IMR-90 (cell line): ENCODE measurements at regions not wholly inside any gene's neighbourhood (a gene's known extent, or its start where the extent isn't known, plus 50 kb on each side); places are given as distances from the start of the nearest gene placed in this dataset.
"Not testable (repeated sequence)": the region's sequence is repeated elsewhere in the genome, so short reads cannot be mapped to it uniquely, and the experiment has no call there.

Source experiments
- ATAC-seq: fragments of 200-7000 bp; cut with Tn5 transposase; 2 replicates; pipeline ENCODE4 v1.9.1; 2020; ENCODE audit warnings: low read depth, mild to moderate bottlenecking, moderate library complexity
- BruUV-seq: library from RNA; stranded (reverse); fragments of 400-500 nt; replicated peaks from 2 replicates; lab custom pipeline; 2021; lab: Mats Ljungman, UMichigan
- CTCF ChIA-PET: fragments of 300-600 bp; formaldehyde crosslinking; extraction: SDS; loops from one replicate; lab custom pipeline; 2021; ENCODE audit warnings: antibody characterized with exemption; lab: Yijun Ruan, JAX
- POLR2A ChIA-PET: fragments of 300-600 bp; sonication (Branson Sonifier 250); formaldehyde crosslinking; loops from one replicate; lab custom pipeline; 2022; ENCODE audit warnings: antibody characterized with exemption; ENCODE audit not compliant: unreplicated experiment; lab: Charles Lee
- DNase-seq: peaks from one replicate; pipeline ENCODE4 v3.0.0; 2013
- H2AFZ ChIP-seq: replicated peaks from 2 replicates; pipeline ENCODE3; 2013; ENCODE audit warnings: low read length, mild to moderate bottlenecking; ENCODE audit not compliant: poor library complexity
- H2AK5ac ChIP-seq: 2 replicates; pipeline ENCODE4 v1.6.1; 2013; ENCODE audit warnings: low read depth, low read length, inconsistent platforms
- H2AK9ac ChIP-seq: replicated peaks from 2 replicates; pipeline ENCODE3; 2013; ENCODE audit warnings: mild to moderate bottlenecking, low read depth, low read length, moderate library complexity; ENCODE audit not compliant: poor library complexity
- H2BK120ac ChIP-seq: 2 replicates; pipeline ENCODE4 v1.6.1; 2013; ENCODE audit warnings: low read depth, low read length, inconsistent platforms
- H2BK15ac ChIP-seq: 3 replicates; pipeline ENCODE4 v1.6.1; 2013; ENCODE audit warnings: low read depth, low read length, inconsistent platforms
- H2BK20ac ChIP-seq: 2 replicates; pipeline ENCODE4 v1.6.1; 2013; ENCODE audit warnings: low read depth, mild to moderate bottlenecking, inconsistent platforms, low read length, moderate library complexity
- H2BK5ac ChIP-seq: 2 replicates; pipeline ENCODE4 v1.6.1; 2013; ENCODE audit warnings: mild to moderate bottlenecking, low read depth, low read length, inconsistent platforms; ENCODE audit not compliant: poor library complexity, severe bottlenecking
- H3K14ac ChIP-seq: replicated peaks from 2 replicates; pipeline ENCODE4 v1.6.1; 2013; ENCODE audit warnings: low read depth, low read length, inconsistent platforms
- H3K18ac ChIP-seq: 2 replicates; pipeline ENCODE4 v1.6.1; 2013; ENCODE audit warnings: low read depth, low read length, control low read depth
- H3K23ac ChIP-seq: 2 replicates; pipeline ENCODE4 v1.6.1; 2013; ENCODE audit warnings: low read depth, low read length, inconsistent platforms
- H3K27ac ChIP-seq: 2 replicates; pipeline ENCODE4 v1.5.1; 2013; ENCODE audit warnings: mild to moderate bottlenecking, control low read depth, low read length; ENCODE audit not compliant: insufficient read depth
- H3K27me3 ChIP-seq: 2 replicates; pipeline ENCODE4 v1.6.1; 2013; ENCODE audit warnings: low read length; ENCODE audit not compliant: control insufficient read depth, insufficient read depth
- H3K36me3 ChIP-seq: 2 replicates; pipeline ENCODE4 v1.6.1; 2013; ENCODE audit warnings: low read length, mixed read lengths; ENCODE audit not compliant: control insufficient read depth, insufficient read depth
- H3K4ac ChIP-seq: 2 replicates; pipeline ENCODE4 v1.6.1; 2013; ENCODE audit warnings: low read depth, low read length, inconsistent platforms
- H3K4me1 ChIP-seq: 2 replicates; pipeline ENCODE4 v1.6.1; 2013; ENCODE audit warnings: low read length, mixed read lengths; ENCODE audit not compliant: control insufficient read depth, insufficient read depth
- H3K4me2 ChIP-seq: 2 replicates; pipeline ENCODE4 v1.6.1; 2013; ENCODE audit warnings: low read depth, mild to moderate bottlenecking, control low read depth, low read length, moderate library complexity
- H3K4me3 ChIP-seq: 2 replicates; pipeline ENCODE4 v1.5.1; 2013; ENCODE audit warnings: low read depth, mild to moderate bottlenecking, control low read depth, low read length, moderate library complexity; ENCODE audit not compliant: insufficient read depth
- H3K56ac ChIP-seq: 2 replicates; pipeline ENCODE4 v1.6.1; 2013; ENCODE audit warnings: low read length, inconsistent platforms; ENCODE audit not compliant: insufficient read depth; ENCODE audit errors: extremely low read depth
- H3K79me1 ChIP-seq, 2 experiments: 2 replicates each; pipeline ENCODE4 v1.6.1; 2013; ENCODE audit warnings: low read length in 2 of 2, inconsistent platforms in 1 of 2, low read depth in 1 of 2
- H3K9ac ChIP-seq: 2 replicates; pipeline ENCODE4 v1.6.1; 2013; ENCODE audit warnings: low read depth, low read length, control low read depth
- H3K9me1 ChIP-seq: 2 replicates; pipeline ENCODE4 v1.6.1; 2013; ENCODE audit warnings: low read length, inconsistent platforms; ENCODE audit not compliant: insufficient read depth
- H3K9me3 ChIP-seq: 2 replicates; pipeline ENCODE4 v1.6.1; 2013; ENCODE audit warnings: low read length; ENCODE audit not compliant: control insufficient read depth, insufficient read depth
- H4K20me1 ChIP-seq: 2 replicates; pipeline ENCODE4 v1.6.1; 2013; ENCODE audit warnings: low read length, inconsistent platforms; ENCODE audit not compliant: insufficient read depth
- H4K5ac ChIP-seq: 2 replicates; pipeline ENCODE4 v1.6.1; 2013; ENCODE audit warnings: mild to moderate bottlenecking, low read depth, low read length, control low read depth
- H4K8ac ChIP-seq, 2 experiments: 2 replicates each; pipeline ENCODE4 v1.6.1; 2013; ENCODE audit warnings: low read depth in 2 of 2, low read length in 2 of 2, control low read depth in 1 of 2, inconsistent platforms in 1 of 2
- H4K91ac ChIP-seq: 2 replicates; pipeline ENCODE4 v1.6.1; 2013; ENCODE audit warnings: low read depth, low read length, inconsistent platforms; ENCODE audit not compliant: insufficient read depth
- CEBPB ChIP-seq: IDR thresholded peaks from 2 replicates; pipeline ENCODE4 v1.6.1; 2012; ENCODE audit warnings: low read depth, low read length, improper control_type of control experiment
- CHD1 ChIP-seq: IDR thresholded peaks from 2 replicates; pipeline ENCODE4 v1.6.1; 2012; ENCODE audit warnings: low read depth, low read length, improper control_type of control experiment
- FOS ChIP-seq: fragments of 150-350 bp; IDR thresholded peaks from 2 replicates; pipeline ENCODE4 v1.6.1; 2016; ENCODE audit warnings: low read depth, low read length
- MAFK ChIP-seq: IDR thresholded peaks from 2 replicates; pipeline ENCODE4 v1.6.1; 2012; ENCODE audit warnings: low read depth, low read length, improper control_type of control experiment
- MAZ ChIP-seq: IDR thresholded peaks from 2 replicates; pipeline ENCODE4 v1.6.1; 2012; ENCODE audit warnings: low read depth, mild to moderate bottlenecking, low read length, improper control_type of control experiment, moderate library complexity, borderline replicate concordance
- MXI1 ChIP-seq: IDR thresholded peaks from 2 replicates; pipeline ENCODE4 v1.6.1; 2012; ENCODE audit warnings: low read depth, mild to moderate bottlenecking, low read length, moderate library complexity, borderline replicate concordance
- RAD21 ChIP-seq: IDR thresholded peaks from 2 replicates; pipeline ENCODE4 v1.6.1; 2012; ENCODE audit warnings: low read length, improper control_type of control experiment
- RCOR1 ChIP-seq: IDR thresholded peaks from 2 replicates; pipeline ENCODE4 v1.6.1; 2012; ENCODE audit warnings: mild to moderate bottlenecking, low read length, improper control_type of control experiment; ENCODE audit not compliant: insufficient replicate concordance
- RFX5 ChIP-seq: IDR thresholded peaks from 2 replicates; pipeline ENCODE4 v1.8.0; 2012; ENCODE audit warnings: low read depth, mild to moderate bottlenecking, low read length, moderate library complexity
- SMC3 ChIP-seq: fragments of 150-350 bp; IDR thresholded peaks from 2 replicates; pipeline ENCODE4 v1.6.1; 2016; ENCODE audit warnings: low read depth, mild to moderate bottlenecking, antibody characterized with exemption, low read length, moderate library complexity
- USF2 ChIP-seq: fragments of 150-350 bp; IDR thresholded peaks from 2 replicates; pipeline ENCODE4 v1.6.1; 2017; ENCODE audit warnings: mild to moderate bottlenecking, antibody characterized with exemption, low read length, low read depth
- WGBS, 2 experiments: methylation state at CpG; one replicate each; pipeline versions ENCODE4 v1.1.5 to v1.1.7; 2013; ENCODE audit warnings: missing lambda C conversion rate in 2 of 2; ENCODE audit not compliant: insufficient read length in 1 of 2; ENCODE audit errors: extremely low coverage in 2 of 2; 5-methylcytosine and 5-hydroxymethylcytosine counted together
- dilution Hi-C: fragments of 300-500 bp; cut with HindIII; formaldehyde crosslinking; loops from one replicate; pipeline ENCODE4 v1.14.3; 2018; ENCODE audit warnings: low sequenced_read_pairs; ENCODE audit not compliant: unreplicated experiment
- in situ Hi-C: fragments of 300-500 bp; cut with MboI; formaldehyde crosslinking; loops from 3 replicates; pipeline ENCODE4 v1.14.3; 2019; ENCODE audit warnings: low sequenced_read_pairs, inconsistent platforms, mixed read lengths
- intact Hi-C: fragments of 100-400 bp; cut with micrococcal nuclease; formaldehyde crosslinking; loops from 2 replicates; pipeline ENCODE4 v1.10.0; 2022

- no peak overlapping the region for H2AFZ ChIP-seq
- no peak overlapping the region for H3K4me2 ChIP-seq
- H4K5ac ChIP-seq = no peak overlapping the region
- no peaks in the 10 kb centered on the region for H3K9me1 ChIP-seq
- H2BK20ac ChIP-seq = no peak overlapping the region
- DNase-seq (no peak), ATAC-seq (no peak)
- in situ Hi-C loops = no loop called here
- intact Hi-C loops = loop anchor here (10.0 kb wide), 1 partner anchor 65 kb away; no protein-coding TSS in a partner anchor
- no peaks in the 10 kb centered on the region for H3K27me3 ChIP-seq
- WGBS, 2 experiments = no CpG with 5 or more reads among the region's 1 CpG
- H2AK9ac ChIP-seq = no peak overlapping the region
- H4K20me1 ChIP-seq = no peaks in the 10 kb centered on the region
- no peak overlapping the region for H4K91ac ChIP-seq
- no peak overlapping the region for H3K9ac ChIP-seq
- no peak overlapping the region for H3K27ac ChIP-seq
- H4K8ac ChIP-seq = no peak overlapping the region
- BruUV-seq = no TSS peak
- H3K56ac ChIP-seq = no peak overlapping the region
- H3K4ac ChIP-seq = no peak overlapping the region
- no peaks in the 10 kb centered on the region for H3K9me3 ChIP-seq
- H2BK120ac ChIP-seq = no peak overlapping the region
- H3K18ac ChIP-seq = no peak overlapping the region
- H3K36me3 ChIP-seq = no peaks in the 10 kb centered on the region
- TF ChIP-seq MXI1 (no peak), RCOR1 (no peak), USF2 (no peak), RAD21 (no peak), FOS (no peak), MAFK (no peak), CEBPB (no peak), MAZ (no peak), CHD1 (no peak), RFX5 (no peak), SMC3 (no peak)
- no peak overlapping the region for H3K4me3 ChIP-seq
- ChIA-PET POLR2A (no interaction called here), CTCF (no interaction called here)
- no peak overlapping the region for H2BK5ac ChIP-seq
- no peaks in the 10 kb centered on the region for H3K4me1 ChIP-seq
- H2BK15ac ChIP-seq = no peak overlapping the region
- dilution Hi-C loops = no loop called here
- H3K14ac ChIP-seq = no peak overlapping the region
- H3K79me1 ChIP-seq = no peaks in the 10 kb centered on the region
- no peak overlapping the region for H3K23ac ChIP-seq
- no peak overlapping the region for H2AK5ac ChIP-seq
Observed at GRCh38 chr9:24189986-24190385, 355.7 kb downstream of the IZUMO3 start.

GRCh38 chr9:24180572-24180971 is 354.5 kb upstream of the ELAVL2 start:
- H2BK15ac ChIP-seq, H3K9me3 ChIP-seq, H3K9me1 ChIP-seq, H2BK120ac ChIP-seq, BruUV-seq, H3K9ac ChIP-seq, POLR2A ChIA-PET, H2AFZ ChIP-seq, in situ Hi-C loops, H3K36me3 ChIP-seq, CTCF ChIA-PET, H3K27ac ChIP-seq, H4K20me1 ChIP-seq, H3K4me2 ChIP-seq, H2AK5ac ChIP-seq, H3K56ac ChIP-seq, H3K23ac ChIP-seq, H3K4me1 ChIP-seq, H2BK5ac ChIP-seq, H3K4ac ChIP-seq, H2AK9ac ChIP-seq, H4K91ac ChIP-seq, H3K4me3 ChIP-seq, dilution Hi-C loops, ATAC-seq, H2BK20ac ChIP-seq, H3K27me3 ChIP-seq, H3K79me1 ChIP-seq, H4K5ac ChIP-seq, H4K8ac ChIP-seq, H3K14ac ChIP-seq, DNase-seq, H3K18ac ChIP-seq: not testable (repeated sequence)
- WGBS, 2 experiments = no CpG with 5 or more reads among the region's 1 CpG
- intact Hi-C loops = loop anchor here (10.0 kb wide), 1 partner anchor 74 kb away; no protein-coding TSS in a partner anchor
